AG04450 (cell line): ENCODE measurements at regions not wholly inside any gene's neighbourhood (a gene's known extent, or its start where the extent isn't known, plus 50 kb on each side); places are given as distances from the start of the nearest gene placed in this dataset.
A peak's percentile ranks its signal among the peaks of the same experiment; 100 is the strongest.
"Not testable (repeated sequence)": the region's sequence is repeated elsewhere in the genome, so short reads cannot be mapped to it uniquely, and the experiment has no call there.

Source experiments
- CTCF ChIA-PET: fragments of 300-600, 350-600 bp; formaldehyde crosslinking; extraction: SDS; loops from one replicate; lab custom pipeline; 2022; ENCODE audit warnings: antibody characterized with exemption, inconsistent platforms; lab: Charles Lee
- POLR2A ChIA-PET: fragments of 350-600 bp; formaldehyde crosslinking; extraction: SDS; loops from one replicate; lab custom pipeline; 2021; ENCODE audit warnings: antibody characterized with exemption, inconsistent platforms; lab: Yijun Ruan, JAX
- DNase-seq: peaks from one replicate; pipeline ENCODE4 v3.0.0-alpha.2; 2011; ENCODE audit warnings: low read depth, low spot score
- H3K27ac ChIP-seq: one replicate; pipeline ENCODE4 v1.5.1; 2012; ENCODE audit warnings: low read depth, low read length, control low read depth
- H3K27me3 ChIP-seq: one replicate; pipeline ENCODE4 v1.6.0; 2012; ENCODE audit warnings: low read length; ENCODE audit not compliant: control insufficient read depth, insufficient read depth
- H3K4me3 ChIP-seq: 2 replicates; pipeline ENCODE4 v1.5.1; 2011; ENCODE audit warnings: mild to moderate bottlenecking, low read depth, low read length, control low read depth
- H3K9me3 ChIP-seq: 2 replicates; pipeline ENCODE4 v1.5.1; 2012; ENCODE audit warnings: low read length; ENCODE audit not compliant: control insufficient read depth, insufficient read depth
- TF ChIP-seq, protein P1 (sequence below): IDR thresholded peaks from 2 replicates; pipeline ENCODE4 v1.5.1; 2011; ENCODE audit warnings: low read depth, low read length, control low read depth, inconsistent platforms

DNA sequence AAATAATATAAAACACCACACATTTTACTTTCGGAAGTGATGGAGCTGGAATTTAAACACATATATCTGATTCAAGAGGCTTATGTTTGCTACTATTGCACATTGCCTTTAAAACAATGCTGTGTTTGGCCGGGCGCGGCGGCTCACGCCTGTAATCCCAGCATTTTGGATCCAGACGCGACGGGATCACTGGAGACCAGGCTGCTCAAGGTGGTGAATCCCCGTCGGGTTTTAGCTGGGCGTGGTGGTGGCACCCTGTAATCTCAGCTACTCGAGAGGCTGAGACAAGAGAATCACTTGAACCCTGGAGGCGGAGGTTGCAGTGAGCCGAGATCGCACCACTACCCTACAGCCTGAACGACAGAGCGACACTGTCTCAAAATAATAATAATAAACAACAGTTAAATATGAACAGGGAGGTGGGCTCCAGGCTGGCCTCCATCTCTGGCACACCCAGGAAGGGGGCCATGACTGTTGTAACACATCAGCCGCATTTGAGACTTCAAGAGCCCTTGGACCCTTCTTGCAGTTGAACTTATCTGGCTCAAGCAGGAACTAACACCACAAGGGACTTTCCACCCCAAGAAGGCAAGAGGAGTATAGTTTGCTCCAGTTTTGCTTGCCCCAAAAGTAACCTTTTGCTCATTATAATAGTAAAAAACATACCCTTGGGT is 127.1 kb upstream of the ZNF184 start:
- Histone ChIP-seq H3K27me3 (no peaks in the 10 kb centered on the region), H3K27ac (no peak overlapping the region), H3K4me3 (no peak overlapping the region), H3K9me3 (peaks cover 13% of the 10 kb centered on the region; the same call in 1 of the 2 replicates)
- DNase-seq = no peak
- TF ChIP-seq, protein P1, sequence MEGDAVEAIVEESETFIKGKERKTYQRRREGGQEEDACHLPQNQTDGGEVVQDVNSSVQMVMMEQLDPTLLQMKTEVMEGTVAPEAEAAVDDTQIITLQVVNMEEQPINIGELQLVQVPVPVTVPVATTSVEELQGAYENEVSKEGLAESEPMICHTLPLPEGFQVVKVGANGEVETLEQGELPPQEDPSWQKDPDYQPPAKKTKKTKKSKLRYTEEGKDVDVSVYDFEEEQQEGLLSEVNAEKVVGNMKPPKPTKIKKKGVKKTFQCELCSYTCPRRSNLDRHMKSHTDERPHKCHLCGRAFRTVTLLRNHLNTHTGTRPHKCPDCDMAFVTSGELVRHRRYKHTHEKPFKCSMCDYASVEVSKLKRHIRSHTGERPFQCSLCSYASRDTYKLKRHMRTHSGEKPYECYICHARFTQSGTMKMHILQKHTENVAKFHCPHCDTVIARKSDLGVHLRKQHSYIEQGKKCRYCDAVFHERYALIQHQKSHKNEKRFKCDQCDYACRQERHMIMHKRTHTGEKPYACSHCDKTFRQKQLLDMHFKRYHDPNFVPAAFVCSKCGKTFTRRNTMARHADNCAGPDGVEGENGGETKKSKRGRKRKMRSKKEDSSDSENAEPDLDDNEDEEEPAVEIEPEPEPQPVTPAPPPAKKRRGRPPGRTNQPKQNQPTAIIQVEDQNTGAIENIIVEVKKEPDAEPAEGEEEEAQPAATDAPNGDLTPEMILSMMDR = no peak
- ChIA-PET CTCF (no interaction called here), POLR2A (no interaction called here)

DNA sequence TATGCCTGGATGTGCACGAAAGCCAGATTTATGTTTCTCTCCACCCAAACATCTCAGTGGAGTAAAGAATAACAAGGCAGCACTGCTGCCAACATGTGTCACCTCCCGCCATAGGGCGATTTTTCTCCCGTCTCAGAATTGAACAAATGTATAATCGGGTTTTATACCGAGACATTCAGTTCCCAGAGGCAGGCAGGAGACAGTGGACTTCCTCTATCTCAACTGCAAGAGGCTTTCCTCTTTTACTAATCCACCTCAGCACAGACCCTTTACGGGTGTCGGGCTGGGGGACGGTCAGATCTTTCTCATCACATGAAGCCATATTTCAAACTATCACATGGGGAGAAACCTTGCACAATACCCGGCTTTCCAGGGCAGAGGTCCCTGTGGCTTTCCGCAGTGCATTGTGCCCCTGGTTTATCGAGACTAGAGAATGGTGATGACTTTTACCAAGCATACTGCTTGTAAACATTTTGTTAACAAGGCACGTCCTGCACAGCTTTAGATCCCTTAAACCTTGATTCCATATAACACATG is 124.2 kb upstream of the ZNF184 start:
- H3K9me3 ChIP-seq, POLR2A ChIA-PET, H3K27ac ChIP-seq, H3K27me3 ChIP-seq, CTCF ChIA-PET, H3K4me3 ChIP-seq, DNase-seq: not testable (repeated sequence)

DNA sequence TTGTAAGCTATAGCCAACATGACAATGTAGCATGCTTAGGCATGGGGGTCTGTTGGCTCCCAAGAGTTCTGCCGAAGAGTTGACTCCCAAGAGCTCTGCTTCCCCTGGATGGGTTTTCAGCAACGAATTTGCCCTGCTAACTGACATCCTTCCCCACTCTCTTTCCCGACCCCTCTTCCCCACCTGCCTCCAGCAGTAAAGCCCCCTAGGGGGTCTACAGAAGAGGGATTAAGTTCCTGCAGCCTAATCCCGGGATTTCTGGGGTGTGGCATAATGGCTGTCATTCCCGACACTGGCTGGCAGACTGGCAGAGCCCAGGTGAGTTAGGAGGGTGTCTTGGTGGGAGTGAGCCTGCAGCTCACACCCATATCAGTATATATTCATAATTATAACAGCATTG is 121.0 kb upstream of the ZNF184 start:
- Histone ChIP-seq H3K4me3 (no peak overlapping the region), H3K27ac (no peak overlapping the region), H3K27me3 (peaks cover 4% of the 10 kb centered on the region), H3K9me3 (no peaks in the 10 kb centered on the region)
- no peak for DNase-seq
- POLR2A ChIA-PET = no interaction called here
- CTCF ChIA-PET = no interaction called here
- TF ChIP-seq, protein P1 = no peak

DNA sequence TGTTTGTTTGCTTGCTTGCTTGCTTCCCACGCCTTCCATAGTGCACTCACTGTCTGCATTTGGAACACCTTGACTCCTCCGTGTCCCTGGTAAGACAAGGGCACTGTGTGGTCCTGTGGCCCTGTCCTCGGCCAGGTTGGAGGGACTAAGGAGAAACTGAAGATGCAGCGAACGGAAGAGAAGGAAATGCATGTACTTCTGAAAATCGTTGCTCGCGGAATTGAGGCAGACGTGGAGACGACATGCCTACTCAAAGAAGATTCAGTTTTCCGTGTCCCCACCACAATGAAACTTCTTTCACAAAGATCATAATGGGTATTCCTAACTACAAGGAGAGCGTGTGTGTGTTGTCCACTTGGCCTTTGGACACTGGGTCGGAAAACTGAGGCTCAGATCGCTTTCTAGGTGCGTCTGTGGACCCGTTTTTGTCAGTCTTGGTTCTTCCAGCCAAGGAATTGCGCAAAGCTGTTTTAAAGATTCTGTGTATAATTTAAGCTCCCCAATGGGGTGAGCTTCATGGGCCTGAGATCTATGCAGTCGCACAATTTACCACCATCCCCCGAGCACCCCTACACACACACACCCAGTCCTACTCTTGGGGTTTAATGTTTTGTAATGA is 120.4 kb upstream of the ZNF184 start:
- ChIA-PET POLR2A (interaction anchor here (0.6 kb wide), 1 partner anchor 465 kb away, joined by 6 read pairs; no protein-coding TSS in a partner anchor), CTCF (no interaction called here)
- no peaks in the 10 kb centered on the region for H3K9me3 ChIP-seq
- 0 out of 2 replicates have a peak overlapping the region, but pooled peaks have one; percentile 7 for H3K4me3 ChIP-seq
- no peak for DNase-seq
- peaks cover 4% of the 10 kb centered on the region for H3K27me3 ChIP-seq
- H3K27ac ChIP-seq = no peak overlapping the region
- TF ChIP-seq, protein P1 = no peak

DNA sequence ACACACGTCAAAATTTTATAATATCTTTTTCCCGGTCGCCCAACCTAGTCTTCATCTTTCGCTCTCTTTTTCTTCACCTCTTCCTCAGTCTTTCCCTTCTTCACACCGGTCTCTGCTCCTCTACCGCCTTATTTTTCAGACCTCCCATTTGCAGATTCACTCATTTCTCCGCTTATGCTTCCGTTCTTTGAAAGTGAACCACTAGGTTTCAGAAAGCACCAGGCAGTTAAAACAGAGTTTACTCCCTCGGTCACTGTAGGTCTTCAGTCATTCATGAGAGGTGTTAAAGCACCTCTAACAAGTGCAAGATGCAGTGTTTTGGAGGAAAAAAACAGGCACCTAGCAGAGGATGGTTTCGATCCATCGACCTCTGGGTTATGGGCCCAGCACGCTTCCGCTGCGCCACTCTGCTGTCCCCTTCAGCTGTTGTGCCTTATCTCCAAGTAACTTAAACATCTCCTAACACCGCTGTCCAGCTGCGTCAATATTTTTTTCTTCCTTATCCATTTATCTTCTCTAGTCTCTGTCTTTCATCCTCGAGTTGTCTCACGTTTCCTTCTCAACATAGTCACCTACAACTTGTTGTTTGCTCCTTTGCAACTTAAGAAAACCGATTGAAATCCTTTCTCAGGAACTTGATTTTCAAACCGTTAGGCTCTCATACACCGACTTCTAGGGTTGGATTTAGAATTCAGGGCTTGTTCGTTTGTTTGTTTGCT is 119.7 kb upstream of the ZNF184 start:
- CTCF ChIA-PET = interaction anchor here (1.3 kb wide), 1 partner anchor 17 kb away, joined by 3 read pairs; no protein-coding TSS in a partner anchor
- TF ChIP-seq, protein P1 = no peak

More for the DNA sequence above, 119.7 kb upstream of the ZNF184 start:
- Histone ChIP-seq H3K4me3 (peak overlapping the region; percentile 17), H3K27ac (no peak overlapping the region), H3K27me3 (peaks cover 4% of the 10 kb centered on the region), H3K9me3 (no peaks in the 10 kb centered on the region)
- DNase-seq = peak; percentile 47
- POLR2A ChIA-PET = interaction anchor here (1.2 kb wide), 1 partner anchor 461 kb away, joined by 5 read pairs; a partner anchor contains a TSS
